AG04449 (cell line): ENCODE measurements at regions not wholly inside any gene's neighbourhood (a gene's known extent, or its start where the extent isn't known, plus 50 kb on each side); places are given as distances from the start of the nearest gene placed in this dataset.

ENCODE experiments used
- CTCF ChIA-PET: fragments of 350-600 bp; formaldehyde crosslinking; extraction: SDS; loops from one replicate; lab custom pipeline; 2021; ENCODE audit warnings: antibody characterized with exemption; lab: Yijun Ruan, JAX
- POLR2A ChIA-PET: fragments of 400-600, 350-600 bp; formaldehyde crosslinking; extraction: SDS; loops from one replicate; lab custom pipeline; 2020; ENCODE audit warnings: antibody characterized with exemption, inconsistent platforms; lab: Yijun Ruan, JAX
- DNase-seq: peaks from one replicate; pipeline ENCODE4 v3.0.0-alpha.2; 2010; ENCODE audit warnings: low read depth, low spot score
- H3K4me3 ChIP-seq: 2 replicates; pipeline ENCODE4 v1.5.1; 2011; ENCODE audit warnings: low read depth, mild to moderate bottlenecking, control low read depth, low read length
- TF ChIP-seq, protein P1 (sequence below): IDR thresholded peaks from one replicate; pipeline ENCODE4 v1.5.1; 2011; ENCODE audit warnings: mild to moderate bottlenecking, moderate library complexity, low read length, control low read depth, inconsistent platforms; ENCODE audit not compliant: insufficient read depth; ENCODE audit errors: missing control alignments

DNA sequence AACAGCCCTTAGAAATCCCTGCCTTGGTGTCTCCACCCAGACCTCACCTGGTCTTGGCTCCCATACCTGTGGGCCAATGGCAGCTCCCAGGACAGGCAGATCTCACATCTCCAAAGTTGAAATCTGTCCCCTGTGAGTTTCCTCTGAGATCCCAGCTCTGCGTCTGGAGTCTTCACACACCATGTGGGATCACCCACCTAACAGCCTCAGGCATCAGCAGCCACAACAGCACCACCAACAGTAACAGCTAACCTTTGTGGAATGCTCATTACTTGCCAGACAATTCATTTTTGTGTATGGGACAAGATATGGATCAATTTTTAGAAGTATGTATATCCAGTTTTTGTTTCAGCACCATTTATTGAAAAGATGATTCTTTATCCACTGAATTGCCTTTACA is 523.2 kb downstream of the MATN1 start:
- CTCF ChIA-PET = no interaction called here
- TF ChIP-seq, protein P1, sequence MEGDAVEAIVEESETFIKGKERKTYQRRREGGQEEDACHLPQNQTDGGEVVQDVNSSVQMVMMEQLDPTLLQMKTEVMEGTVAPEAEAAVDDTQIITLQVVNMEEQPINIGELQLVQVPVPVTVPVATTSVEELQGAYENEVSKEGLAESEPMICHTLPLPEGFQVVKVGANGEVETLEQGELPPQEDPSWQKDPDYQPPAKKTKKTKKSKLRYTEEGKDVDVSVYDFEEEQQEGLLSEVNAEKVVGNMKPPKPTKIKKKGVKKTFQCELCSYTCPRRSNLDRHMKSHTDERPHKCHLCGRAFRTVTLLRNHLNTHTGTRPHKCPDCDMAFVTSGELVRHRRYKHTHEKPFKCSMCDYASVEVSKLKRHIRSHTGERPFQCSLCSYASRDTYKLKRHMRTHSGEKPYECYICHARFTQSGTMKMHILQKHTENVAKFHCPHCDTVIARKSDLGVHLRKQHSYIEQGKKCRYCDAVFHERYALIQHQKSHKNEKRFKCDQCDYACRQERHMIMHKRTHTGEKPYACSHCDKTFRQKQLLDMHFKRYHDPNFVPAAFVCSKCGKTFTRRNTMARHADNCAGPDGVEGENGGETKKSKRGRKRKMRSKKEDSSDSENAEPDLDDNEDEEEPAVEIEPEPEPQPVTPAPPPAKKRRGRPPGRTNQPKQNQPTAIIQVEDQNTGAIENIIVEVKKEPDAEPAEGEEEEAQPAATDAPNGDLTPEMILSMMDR = no peak
- DNase-seq = no peak

DNA sequence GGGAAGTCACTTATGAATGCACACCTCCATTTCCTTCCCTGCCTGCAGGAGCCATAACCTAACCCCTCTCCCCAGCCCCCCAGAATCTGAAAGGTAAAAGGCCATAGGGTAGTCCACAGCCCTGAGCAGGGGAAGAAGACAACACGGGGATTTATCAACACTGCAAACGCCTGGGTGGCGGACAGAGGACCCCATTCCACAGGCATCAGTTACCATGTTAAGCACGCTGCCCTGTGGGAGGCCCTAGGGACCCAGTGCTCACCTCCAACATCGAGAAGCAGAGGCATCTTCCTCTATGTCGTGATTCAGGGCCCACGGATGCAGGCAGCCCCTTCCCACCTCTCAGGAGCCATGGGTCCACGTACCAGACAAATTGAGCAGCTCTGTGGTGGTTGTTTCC is 523.8 kb downstream of the MATN1 start:
- no peak for DNase-seq
- TF ChIP-seq, protein P1 = no peak
- ChIA-PET POLR2A (no interaction called here), CTCF (no interaction called here)
- H3K4me3 ChIP-seq = no peak overlapping the region

More for the DNA sequence above, 523.2 kb downstream of the MATN1 start:
- H3K4me3 ChIP-seq = no peak overlapping the region
- POLR2A ChIA-PET = no interaction called here

DNA sequence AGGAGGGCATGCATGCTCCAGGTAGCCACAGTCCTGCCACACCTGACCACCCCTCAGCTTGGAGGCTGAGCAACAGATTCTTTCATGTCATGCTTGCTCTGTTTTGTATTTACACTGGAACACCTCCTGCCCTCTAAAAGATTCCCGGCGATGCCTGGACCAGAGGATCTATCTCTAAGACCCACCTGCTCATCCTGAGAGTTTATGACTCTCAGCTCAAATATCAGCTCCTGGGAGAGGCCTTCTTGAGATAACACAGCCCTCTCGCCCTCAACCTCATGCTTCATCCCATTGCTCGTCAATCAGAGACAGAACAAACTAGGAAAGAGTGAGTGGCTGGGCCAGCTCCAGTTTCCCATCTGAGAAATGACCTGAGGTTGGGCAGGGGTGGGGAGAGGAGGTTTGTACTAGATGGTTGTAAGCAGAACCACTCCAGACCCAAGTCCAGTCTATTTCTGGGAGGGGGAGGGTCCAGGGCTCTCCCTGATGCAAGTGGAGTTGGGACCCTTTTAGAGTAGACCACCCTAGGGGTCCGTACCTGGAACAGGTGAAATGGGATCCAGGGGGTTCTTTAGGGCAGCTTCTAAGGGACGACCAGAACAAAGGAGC is 524.5 kb downstream of the MATN1 start:
- POLR2A ChIA-PET = no interaction called here
- TF ChIP-seq, protein P1 = no peak
- no peak overlapping the region for H3K4me3 ChIP-seq
- DNase-seq = no peak
- CTCF ChIA-PET = no interaction called here

DNA sequence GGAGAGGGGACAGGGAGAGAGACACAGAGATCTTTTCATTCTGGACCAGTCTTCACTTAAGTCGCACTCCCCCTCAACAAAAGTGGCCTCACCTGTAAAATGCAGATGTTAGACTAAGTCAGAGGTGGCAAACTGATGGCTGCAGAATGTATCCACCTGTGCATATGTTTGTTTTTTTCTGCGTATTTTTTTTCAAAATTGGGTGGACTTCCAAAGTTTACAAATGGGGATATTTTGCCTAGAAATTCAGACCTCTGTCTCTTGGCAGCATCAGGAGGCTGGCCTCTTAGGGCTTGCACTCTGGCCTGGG is 525.0 kb downstream of the MATN1 start:
- ChIA-PET POLR2A (no interaction called here), CTCF (no interaction called here)
- no peak for DNase-seq
- no peak overlapping the region for H3K4me3 ChIP-seq
- TF ChIP-seq, protein P1 = no peak

DNA sequence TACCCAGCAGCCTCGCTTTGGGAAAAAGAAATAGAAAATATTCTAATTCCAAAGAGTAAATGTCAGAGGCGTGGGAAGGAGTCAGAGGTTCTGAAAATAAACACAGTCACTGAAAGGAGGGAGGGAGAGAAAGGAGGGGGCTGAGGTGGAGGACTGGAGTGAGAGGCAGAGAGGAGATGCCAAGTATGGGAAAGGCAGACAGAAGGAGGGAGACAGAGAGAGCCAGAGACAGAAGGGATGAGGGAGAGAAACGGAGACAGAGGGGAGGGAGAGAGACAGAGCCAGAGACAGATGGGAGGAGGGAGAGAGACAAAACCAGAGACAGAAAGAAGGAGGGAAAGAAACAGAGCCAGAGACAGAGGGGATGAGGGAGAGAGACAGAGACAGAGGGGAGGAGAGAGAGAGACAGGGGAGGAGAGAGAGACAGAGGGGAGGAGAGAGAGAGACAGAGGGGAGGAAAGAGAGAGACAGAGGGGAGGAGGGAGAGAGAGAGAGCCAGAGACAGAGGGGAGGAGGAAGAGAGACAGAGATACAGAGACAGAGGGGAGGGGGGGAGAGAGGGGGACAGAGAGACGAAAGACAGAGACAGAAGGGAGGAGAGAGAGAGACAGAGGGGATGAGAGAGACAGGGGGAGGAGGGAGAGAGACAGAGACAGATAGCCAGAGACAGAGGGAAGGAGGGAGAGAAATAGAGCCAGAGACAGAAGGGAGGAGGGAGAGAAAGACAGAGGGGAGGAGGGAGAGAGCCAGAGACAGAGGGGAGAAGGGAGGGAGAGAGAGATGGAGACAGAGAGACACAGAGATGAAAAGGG is 525.5 kb downstream of the MATN1 start:
- POLR2A ChIA-PET = no interaction called here
- CTCF ChIA-PET = no interaction called here
- TF ChIP-seq, protein P1 = no peak

DNA sequence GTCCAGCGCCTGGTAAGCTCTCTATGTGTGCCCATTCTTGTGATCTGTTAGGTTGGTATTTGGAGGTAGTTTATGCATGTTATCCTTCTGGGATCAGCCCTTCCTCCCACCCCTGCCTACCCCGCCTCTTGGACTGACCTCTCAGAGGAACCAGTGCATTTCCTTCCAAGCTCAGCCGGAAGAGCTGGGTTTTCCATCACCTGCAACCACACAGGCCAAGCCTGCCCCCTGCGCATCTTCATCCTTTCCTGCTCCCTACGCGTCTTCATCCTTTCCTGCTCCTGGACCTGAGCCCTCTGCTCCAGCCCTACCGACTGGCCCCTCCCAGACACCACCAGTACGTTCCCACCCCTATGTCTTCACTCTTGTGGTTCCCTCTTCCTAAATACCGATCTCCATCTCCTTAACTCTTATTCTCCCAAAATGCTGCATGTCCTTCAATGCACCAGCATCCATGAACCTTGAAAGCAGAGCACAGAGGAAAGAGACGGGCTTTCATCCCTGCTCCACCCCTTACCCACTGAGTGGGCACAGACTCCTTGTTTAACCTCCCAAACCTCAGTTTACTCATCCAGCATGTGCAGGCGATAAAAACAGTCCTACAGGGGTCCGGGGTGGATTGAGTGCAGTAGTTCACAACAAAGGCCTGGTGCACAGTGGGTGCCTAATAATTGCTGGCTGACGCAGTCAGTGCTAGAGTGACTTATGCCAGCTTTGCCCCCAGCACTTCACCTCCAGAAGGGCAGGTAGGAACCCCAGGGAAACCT is 526.3 kb downstream of the MATN1 start:
- POLR2A ChIA-PET = no interaction called here
- DNase-seq = no peak
- TF ChIP-seq, protein P1 = no peak
- no peak overlapping the region for H3K4me3 ChIP-seq
- CTCF ChIA-PET = no interaction called here

More for the DNA sequence above, 525.5 kb downstream of the MATN1 start:
- H3K4me3 ChIP-seq = no peak overlapping the region
- DNase-seq = no peak
